ENCODE measurements at regions not wholly inside any gene's neighbourhood (a gene's known extent, or its start where the extent isn't known, plus 50 kb on each side); places are given as distances from the start of the nearest gene placed in this dataset.
"Not testable (repeated sequence)": the region's sequence is repeated elsewhere in the genome, so short reads cannot be mapped to it uniquely, and the experiment has no call there.

GRCh38 chr3:89932882-89933281, 825.5 kb downstream of the EPHA3 start:
- DNase-seq (ENCODE audit: low spot score), result no peak

GRCh38 chr3:89944461-89944860, 837.0 kb downstream of the EPHA3 start:
- not testable (repeated sequence) for DNase-seq (ENCODE audit: low spot score)

- peak; percentile 70 for DNase-seq (ENCODE audit: low spot score)
Observed at GRCh38 chr3:89946884-89947283, 839.5 kb downstream of the EPHA3 start.

GRCh38 chr3:89947337-89947954, 840.0 kb downstream of the EPHA3 start:
- DNase-seq (ENCODE audit: low spot score), result peak; percentile 80

GRCh38 chr3:89948008-89948407, 840.6 kb downstream of the EPHA3 start:
- no peak for DNase-seq (ENCODE audit: low spot score)

- DNase-seq (ENCODE audit: low spot score), result no peak
Observed at GRCh38 chr3:89950772-89951171, 843.4 kb downstream of the EPHA3 start.

GRCh38 chr3:89954137-89954536, 846.7 kb downstream of the EPHA3 start:
- DNase-seq (ENCODE audit: low spot score), result peak; percentile 33

GRCh38 chr3:89955156-89955555, 847.7 kb downstream of the EPHA3 start:
- DNase-seq (ENCODE audit: low spot score), result no peak

GRCh38 chr3:89957451-89957850, 850.0 kb downstream of the EPHA3 start:
- DNase-seq (ENCODE audit: low spot score), result no peak

GRCh38 chr3:89958163-89958562, 850.7 kb downstream of the EPHA3 start:
- DNase-seq (ENCODE audit: low spot score), result not testable (repeated sequence)

- no peak for DNase-seq (ENCODE audit: low spot score)
Observed at GRCh38 chr3:89964347-89964746, 856.9 kb downstream of the EPHA3 start.

- no peak for DNase-seq (ENCODE audit: low spot score)
Observed at GRCh38 chr3:89966877-89967665, 859.6 kb downstream of the EPHA3 start.

- DNase-seq (ENCODE audit: low spot score), result no peak
Observed at GRCh38 chr3:89971329-89971728, 863.9 kb downstream of the EPHA3 start.

- no peak for DNase-seq (ENCODE audit: low spot score)
Observed at GRCh38 chr3:89973156-89973555, 865.7 kb downstream of the EPHA3 start.

- DNase-seq (ENCODE audit: low spot score), result no peak
Observed at GRCh38 chr3:89974903-89975519, 867.6 kb downstream of the EPHA3 start.

GRCh38 chr3:89983449-89983848, 876.0 kb downstream of the EPHA3 start:
- DNase-seq (ENCODE audit: low spot score), result no peak

GRCh38 chr3:90005281-90005847, 897.9 kb downstream of the EPHA3 start:
- DNase-seq (ENCODE audit: low spot score), result no peak

- no peak for DNase-seq (ENCODE audit: low spot score)
Observed at GRCh38 chr3:90007778-90008499, 900.5 kb downstream of the EPHA3 start.

GRCh38 chr3:90010341-90010740, 902.9 kb downstream of the EPHA3 start:
- DNase-seq (ENCODE audit: low spot score), result peak; percentile 50

- no peak for DNase-seq (ENCODE audit: low spot score)
Observed at GRCh38 chr3:90011131-90011530, 903.7 kb downstream of the EPHA3 start.

- no peak for DNase-seq (ENCODE audit: low spot score)
Observed at GRCh38 chr3:90011596-90011995, 904.2 kb downstream of the EPHA3 start.

GRCh38 chr3:90011996-90012395, 904.6 kb downstream of the EPHA3 start:
- no peak for DNase-seq (ENCODE audit: low spot score)

Measured in SW480 (cell line).